Stomach (tissue), 8 donors: ENCODE measurements at regions not wholly inside any gene's neighbourhood (a gene's known extent, or its start where the extent isn't known, plus 50 kb on each side); places are given as distances from the start of the nearest gene placed in this dataset.

Experiments used
- DNase-seq, 2 donors: peaks; one replicate each; pipeline versions ENCODE4 v3.0.0 to v3.0.0-alpha.2; 2013 to 2019
- H3K27ac ChIP-seq, 5 donors: fragments of 200-600 bp in 4 of 5; sonication (generic) in 4 of 5; one replicate each; pipeline ENCODE4 v1.5.1; 2013 to 2019; ENCODE audit warnings: mild to moderate bottlenecking in 1 of 5, moderate library complexity in 1 of 5
- H3K27me3 ChIP-seq, 3 donors: fragments of 200-600 bp; sonication (generic); one replicate each; pipeline ENCODE4 v1.5.1; 2017 to 2019; ENCODE audit warnings: mixed run types in 1 of 3
- H3K36me3 ChIP-seq, 4 donors: fragments of 200-600 bp; sonication (generic); 1 replicate in 3 of 4; 2 replicates in 1 of 4; pipeline ENCODE4 v1.5.1; 2016 to 2019
- H3K4me1 ChIP-seq, 4 donors: fragments of 200-600 bp; sonication (generic); one replicate each; pipeline ENCODE4 v1.5.1; 2016 to 2019
- H3K4me3 ChIP-seq, 4 donors: fragments of 200-600 bp; sonication (generic) in 3 of 4; one replicate each; pipeline ENCODE4 v1.5.1; 2016 to 2019; ENCODE audit warnings: mild to moderate bottlenecking in 1 of 4
- H3K9me3 ChIP-seq, 4 donors: fragments of 200-600 bp; sonication (generic); one replicate each; pipeline ENCODE4 v1.5.1; 2016 to 2019
- EP300 ChIP-seq: sonication (generic); formaldehyde crosslinking; IDR thresholded peaks from one replicate; pipeline ENCODE4 v1.6.1; 2017; ENCODE audit warnings: antibody characterized with exemption
- POLR2A ChIP-seq, 4 donors: fragments of 450-650 bp; IDR thresholded peaks; one replicate each; pipeline ENCODE4 v1.6.1; 2016; ENCODE audit warnings: antibody characterized with exemption in 4 of 4, control low read depth in 2 of 4, mild to moderate bottlenecking in 1 of 4, moderate library complexity in 1 of 4
- POLR2AphosphoS5 ChIP-seq, 3 donors: sonication (generic); formaldehyde crosslinking; IDR thresholded peaks; one replicate each; pipeline ENCODE4 v1.6.1; 2016; ENCODE audit warnings: antibody characterized with exemption in 3 of 3
- WGBS, 5 donors: extraction: QIAGEN DNeasy Blood & Tissue Kit in 3 of 5; methylation state at CpG; one replicate each; pipeline versions ENCODE4 v1.1.5 to v1.1.7; 2013 to 2018; 5-methylcytosine and 5-hydroxymethylcytosine counted together
- intact Hi-C: fragments of 100-400 bp; cut with DNase I; formaldehyde crosslinking; loops from one replicate; pipeline ENCODE4 v1.15.1; 2023; ENCODE audit warnings: low total_unique reads
- TF ChIP-seq, protein P1 (sequence below), 7 experiments: fragments of 450-650 bp in 4 of 7; fragments of 200-600 bp in 3 of 7; sonication (generic) in 3 of 7; IDR thresholded peaks; one replicate each; pipeline ENCODE4 v1.5.1; 2016 to 2019; ENCODE audit warnings: antibody characterized with exemption in 7 of 7, control low read depth in 2 of 7, mild to moderate bottlenecking in 1 of 7
- donor health status: healthy with polysubstance abuse.
- donor health status: Bipolar disorder and iron deficiency.
- donor health status: healthy.

- Histone ChIP-seq H3K27ac (no peak overlapping the region), H3K36me3 (no peaks in the 10 kb centered on the region), H3K27me3 (no peaks in the 10 kb centered on the region), H3K4me3 (no peak overlapping the region), H3K4me1 (no peaks in the 10 kb centered on the region), H3K9me3 (peaks cover 3 to 42% (median 29%) of the 10 kb centered on the region in 4 donors)
- intact Hi-C loops = no loop called here
- TF ChIP-seq, protein P1, sequence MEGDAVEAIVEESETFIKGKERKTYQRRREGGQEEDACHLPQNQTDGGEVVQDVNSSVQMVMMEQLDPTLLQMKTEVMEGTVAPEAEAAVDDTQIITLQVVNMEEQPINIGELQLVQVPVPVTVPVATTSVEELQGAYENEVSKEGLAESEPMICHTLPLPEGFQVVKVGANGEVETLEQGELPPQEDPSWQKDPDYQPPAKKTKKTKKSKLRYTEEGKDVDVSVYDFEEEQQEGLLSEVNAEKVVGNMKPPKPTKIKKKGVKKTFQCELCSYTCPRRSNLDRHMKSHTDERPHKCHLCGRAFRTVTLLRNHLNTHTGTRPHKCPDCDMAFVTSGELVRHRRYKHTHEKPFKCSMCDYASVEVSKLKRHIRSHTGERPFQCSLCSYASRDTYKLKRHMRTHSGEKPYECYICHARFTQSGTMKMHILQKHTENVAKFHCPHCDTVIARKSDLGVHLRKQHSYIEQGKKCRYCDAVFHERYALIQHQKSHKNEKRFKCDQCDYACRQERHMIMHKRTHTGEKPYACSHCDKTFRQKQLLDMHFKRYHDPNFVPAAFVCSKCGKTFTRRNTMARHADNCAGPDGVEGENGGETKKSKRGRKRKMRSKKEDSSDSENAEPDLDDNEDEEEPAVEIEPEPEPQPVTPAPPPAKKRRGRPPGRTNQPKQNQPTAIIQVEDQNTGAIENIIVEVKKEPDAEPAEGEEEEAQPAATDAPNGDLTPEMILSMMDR (IDR thresholded peaks at IDR 0.05) = no peak
- TF ChIP-seq POLR2AphosphoS5 (IDR thresholded peaks at IDR 0.05) (no peak), POLR2A (IDR thresholded peaks at IDR 0.05) (no peak), EP300 (no peak)
- DNase-seq = no peak
- 78 to 90% (median 86%) methylated on average over 3 of the region's 3 CpGs for WGBS, 5 donors
Observed at GRCh38 chr10:31687663-31688482, 240.8 kb downstream of the ARHGAP12 start.

- no peak for DNase-seq
- intact Hi-C loops = no loop called here
- Histone ChIP-seq H3K4me1 (no peaks in the 10 kb centered on the region), H3K4me3 (no peak overlapping the region), H3K27me3 (no peaks in the 10 kb centered on the region), H3K9me3 (peaks cover 3 to 52% (median 36%) of the 10 kb centered on the region in 4 donors), H3K36me3 (no peaks in the 10 kb centered on the region), H3K27ac (no peak overlapping the region)
- TF ChIP-seq POLR2AphosphoS5 (IDR thresholded peaks at IDR 0.05) (no peak), EP300 (no peak)
- TF ChIP-seq, protein P1 (IDR thresholded peaks at IDR 0.05) = no peak
Observed at GRCh38 chr10:31686599-31686998, 242.0 kb downstream of the ARHGAP12 start.

- intact Hi-C loops = no loop called here
- 92 to 100% (median 96%) methylated on average over 1 of the region's 1 CpG for WGBS, 5 donors
- no peak overlapping the region for H3K27ac ChIP-seq
- TF ChIP-seq EP300 = no peak
- TF ChIP-seq, protein P1 (IDR thresholded peaks at IDR 0.05) = no peak
- TF ChIP-seq POLR2A (IDR thresholded peaks at IDR 0.05) = no peak
- no peak for TF ChIP-seq POLR2AphosphoS5 (IDR thresholded peaks at IDR 0.05)
- no peak overlapping the region for H3K4me3 ChIP-seq
- no peaks in the 10 kb centered on the region for H3K4me1 ChIP-seq
- no peaks in the 10 kb centered on the region for H3K36me3 ChIP-seq
- DNase-seq = no peak
- peaks cover 0 to 37% (median 24%) of the 10 kb centered on the region in 4 donors for H3K9me3 ChIP-seq
- no peaks in the 10 kb centered on the region for H3K27me3 ChIP-seq
Observed at GRCh38 chr10:31683682-31684081, 244.9 kb downstream of the ARHGAP12 start.

DNA sequence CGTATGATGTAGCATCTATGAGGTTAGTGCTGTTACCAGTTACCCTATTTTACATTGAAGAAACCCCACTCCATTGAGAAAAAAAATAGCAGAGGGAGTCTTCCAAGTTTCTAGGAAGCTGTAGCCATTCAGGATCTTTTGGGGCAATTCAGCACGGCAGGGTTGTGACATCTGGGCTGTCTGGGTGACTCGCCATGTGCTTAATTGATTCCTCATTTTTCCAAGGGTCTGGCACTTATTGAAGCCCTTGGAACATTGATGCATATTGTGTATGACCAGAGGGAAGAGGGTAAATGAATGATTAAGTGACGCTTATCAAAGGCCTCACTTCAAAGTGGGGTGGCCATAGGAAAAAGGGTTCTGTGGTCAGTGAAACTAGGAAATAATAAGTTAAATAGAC is 248.7 kb downstream of the ARHGAP12 start:
- DNase-seq = no peak
- TF ChIP-seq, protein P1 (IDR thresholded peaks at IDR 0.05) = no peak
- TF ChIP-seq POLR2AphosphoS5 (IDR thresholded peaks at IDR 0.05) = no peak
- no peak for TF ChIP-seq EP300
- no peak overlapping the region for H3K27ac ChIP-seq
- peaks cover 0 to 50% (median 33%) of the 10 kb centered on the region in 4 donors for H3K9me3 ChIP-seq
- H3K4me1 ChIP-seq = no peaks in the 10 kb centered on the region
- H3K4me3 ChIP-seq = no peak overlapping the region
- 77 to 90% (median 89%) methylated on average over 4 of the region's 4 CpGs for WGBS, 5 donors
- intact Hi-C loops = no loop called here
- H3K27me3 ChIP-seq = no peaks in the 10 kb centered on the region
- H3K36me3 ChIP-seq = no peaks in the 10 kb centered on the region
